Cerebellar cortex (tissue), 1 donor: ENCODE measurements at regions not wholly inside any gene's neighbourhood (a gene's known extent, or its start where the extent isn't known, plus 50 kb on each side); places are given as distances from the start of the nearest gene placed in this dataset.
"Not testable (repeated sequence)": the region's sequence is repeated elsewhere in the genome, so short reads cannot be mapped to it uniquely, and the experiment has no call there.

ENCODE experiments used
- DNase-seq: peaks from one replicate; pipeline ENCODE4 v3.0.0-alpha.2; 2015; ENCODE audit warnings: low spot score

GRCh38 chr19:31885280-31885853, 460.0 kb upstream of the ZNF507 start:
- DNase-seq = no peak

GRCh38 chr19:31890230-31890629, 455.2 kb upstream of the ZNF507 start:
- DNase-seq = no peak

DNA sequence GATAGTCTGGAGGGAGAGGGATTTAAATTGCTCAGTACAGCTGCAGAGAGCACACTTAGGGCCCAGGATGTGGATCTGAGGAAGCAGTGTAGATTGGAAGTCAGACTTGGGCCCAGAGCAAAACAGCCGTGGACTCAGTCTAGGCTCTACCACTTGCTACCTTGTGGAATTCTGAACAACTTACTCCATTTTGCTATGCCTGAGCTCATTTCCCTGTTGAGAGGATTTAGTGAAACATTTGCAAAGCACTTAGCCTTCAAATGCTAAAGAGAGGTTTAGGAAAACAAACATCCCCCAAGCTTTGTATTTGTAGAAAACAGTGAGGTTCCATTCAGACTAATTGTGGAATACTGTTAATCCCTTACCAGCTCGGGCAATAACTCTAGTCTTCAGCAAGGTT, 453.4 kb upstream of the ZNF507 start:
- DNase-seq = no peak

DNA sequence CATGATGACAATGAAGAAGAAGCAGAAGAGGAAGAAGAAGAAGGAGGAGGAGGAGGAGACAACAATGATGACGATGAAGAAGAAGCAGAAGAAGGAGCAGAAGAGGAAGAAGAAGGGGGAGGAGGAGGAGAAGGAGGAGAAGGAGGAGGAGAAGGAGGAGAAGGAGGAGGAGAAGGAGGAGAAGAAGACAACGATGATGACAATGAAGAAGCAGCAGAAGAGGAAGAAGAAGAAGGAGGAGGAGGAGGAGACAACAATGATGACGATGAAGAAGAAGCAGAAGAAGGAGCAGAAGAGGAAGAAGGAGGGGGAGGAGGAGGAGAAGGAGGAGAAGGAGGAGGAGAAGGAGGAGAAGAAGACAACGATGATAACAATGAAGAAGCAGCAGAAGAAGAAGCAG, 451.9 kb upstream of the ZNF507 start:
- not testable (repeated sequence) for DNase-seq

DNA sequence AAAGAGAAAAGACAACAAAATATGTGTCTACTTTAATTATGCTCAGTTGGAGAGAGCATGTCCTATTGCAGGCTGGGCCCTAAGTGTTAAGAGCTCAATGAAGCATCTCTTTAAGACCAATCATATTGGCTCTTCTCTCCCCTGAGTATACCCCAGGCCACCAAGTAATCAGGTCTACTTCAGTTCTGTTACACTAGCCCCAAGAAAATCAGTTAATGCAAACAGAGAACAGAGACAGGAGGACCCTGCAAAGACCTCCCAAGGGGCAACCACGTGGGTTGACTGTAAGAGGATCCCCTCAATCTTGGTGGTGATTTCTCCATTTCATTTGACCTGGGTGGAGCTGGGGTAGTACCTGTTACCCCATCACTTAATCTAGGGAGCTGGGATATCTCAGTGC, 451.0 kb upstream of the ZNF507 start:
- no peak for DNase-seq

GRCh38 chr19:31897292-31897691, 448.1 kb upstream of the ZNF507 start:
- no peak for DNase-seq

DNA sequence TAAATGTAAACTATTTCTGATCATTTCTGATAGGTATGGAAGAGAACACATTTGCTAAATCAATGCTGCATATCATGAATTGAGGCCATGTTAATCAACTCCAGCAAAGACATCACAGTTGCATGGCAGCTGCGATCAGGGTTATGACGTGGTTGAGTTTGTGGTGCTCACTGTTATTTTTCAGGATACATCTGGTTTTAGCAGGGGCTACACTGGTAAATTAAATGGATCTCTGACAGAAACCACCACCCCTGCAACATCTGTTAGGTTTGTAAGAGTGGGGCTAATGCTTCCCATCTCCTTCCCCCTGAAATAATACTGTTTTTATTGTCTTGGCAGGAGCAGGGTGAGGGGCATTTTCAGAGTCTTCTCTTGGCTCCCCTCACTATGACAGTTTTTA, 444.4 kb upstream of the ZNF507 start:
- DNase-seq = no peak

- DNase-seq = no peak
Observed at GRCh38 chr19:31902821-31903220, 442.6 kb upstream of the ZNF507 start.

GRCh38 chr19:31903979-31904378, 441.4 kb upstream of the ZNF507 start:
- no peak for DNase-seq

DNA sequence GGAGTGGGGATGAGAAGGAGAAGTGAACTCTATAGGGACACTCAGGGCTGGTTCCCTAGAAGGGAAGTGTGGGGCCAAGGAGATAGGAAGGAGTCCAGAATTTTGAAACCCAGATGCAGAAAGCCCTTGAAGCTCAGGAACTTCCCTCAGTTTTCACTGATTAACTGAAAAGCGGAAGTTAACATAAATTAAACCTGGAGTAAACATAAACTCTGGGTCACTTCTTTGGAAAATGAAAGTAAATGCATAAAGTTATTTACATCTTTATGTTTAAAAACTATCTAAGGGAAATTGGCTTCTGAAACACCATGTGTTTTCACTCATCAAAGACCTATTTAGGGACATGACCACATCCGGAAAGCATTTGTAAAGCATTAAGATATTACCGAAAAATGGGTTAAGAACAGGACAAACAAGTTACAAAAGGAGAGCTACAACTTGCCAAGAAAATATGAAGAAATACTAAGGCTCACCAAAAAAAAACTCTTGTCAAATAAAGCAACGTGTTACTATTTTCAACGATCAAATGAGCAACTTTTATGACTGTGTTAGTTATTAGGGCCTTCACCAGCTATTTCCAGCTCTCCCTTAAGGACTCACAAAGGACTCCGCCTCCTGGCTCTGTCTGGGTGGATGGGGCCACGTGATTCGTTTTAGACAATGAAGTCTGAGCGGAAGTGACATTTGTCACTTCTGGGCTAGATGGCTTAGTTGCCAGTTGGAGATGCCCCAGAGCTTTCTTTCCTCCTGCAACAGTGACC, 439.1 kb upstream of the ZNF507 start:
- no peak for DNase-seq

DNA sequence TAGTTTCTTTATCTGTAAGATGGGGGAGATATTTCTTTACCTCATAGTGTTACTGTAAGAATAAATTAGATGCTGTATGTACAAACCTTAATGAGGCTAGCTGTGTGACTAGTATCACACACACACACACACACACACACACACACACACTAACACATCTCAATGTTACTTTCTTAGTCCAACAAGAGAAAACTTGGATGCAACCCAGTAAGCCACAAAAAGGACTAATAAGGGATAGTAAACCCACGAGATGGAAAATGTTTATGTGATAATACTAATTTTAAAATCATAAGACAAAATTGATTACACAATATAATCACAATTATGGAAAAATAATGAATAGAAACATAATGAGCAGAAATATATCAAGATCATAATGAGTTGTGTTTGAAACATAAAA, 437.7 kb upstream of the ZNF507 start:
- DNase-seq = no peak

DNA sequence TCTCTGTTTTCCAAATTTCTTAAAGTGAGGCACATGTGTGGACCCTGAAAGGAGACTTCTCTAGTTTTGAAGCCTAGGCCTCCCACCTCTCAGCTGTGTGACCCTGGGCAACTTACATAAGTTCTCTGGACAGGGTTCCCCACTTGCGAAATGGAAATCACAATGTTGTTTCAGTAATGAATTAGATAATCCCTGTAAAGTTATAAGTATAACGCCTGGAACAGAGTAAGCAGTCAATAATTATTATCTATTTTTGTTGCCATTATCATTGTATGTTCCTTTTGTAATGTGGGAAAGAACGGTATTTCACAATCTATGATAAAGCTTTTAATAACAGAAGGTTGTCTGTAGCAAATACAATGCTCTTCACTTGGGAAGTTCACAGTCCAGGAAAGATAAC, 437.3 kb upstream of the ZNF507 start:
- DNase-seq = no peak

- DNase-seq = no peak
Observed at GRCh38 chr19:31908496-31909225, 436.7 kb upstream of the ZNF507 start.

DNA sequence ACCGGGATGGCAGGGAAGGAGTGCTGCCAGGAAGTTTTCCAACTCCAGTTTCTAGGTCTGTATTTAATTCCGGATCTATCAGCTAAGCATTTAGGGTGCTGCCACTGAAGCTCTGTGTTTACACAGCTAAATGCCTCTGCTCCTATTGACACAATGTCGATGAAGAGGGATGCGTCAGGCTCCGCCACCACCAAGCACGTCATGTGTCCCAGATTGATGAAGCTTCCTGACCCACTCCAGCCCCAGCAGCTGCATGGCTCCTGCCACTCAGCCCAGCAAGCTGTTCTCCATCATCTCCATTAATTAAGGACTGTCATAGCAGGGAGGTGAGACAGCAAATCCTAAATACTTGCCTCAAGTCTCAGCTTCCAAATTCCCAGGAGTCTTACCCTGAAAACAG, 435.2 kb upstream of the ZNF507 start:
- DNase-seq = no peak

- no peak for DNase-seq
Observed at GRCh38 chr19:31911577-31911976, 433.8 kb upstream of the ZNF507 start.

DNA sequence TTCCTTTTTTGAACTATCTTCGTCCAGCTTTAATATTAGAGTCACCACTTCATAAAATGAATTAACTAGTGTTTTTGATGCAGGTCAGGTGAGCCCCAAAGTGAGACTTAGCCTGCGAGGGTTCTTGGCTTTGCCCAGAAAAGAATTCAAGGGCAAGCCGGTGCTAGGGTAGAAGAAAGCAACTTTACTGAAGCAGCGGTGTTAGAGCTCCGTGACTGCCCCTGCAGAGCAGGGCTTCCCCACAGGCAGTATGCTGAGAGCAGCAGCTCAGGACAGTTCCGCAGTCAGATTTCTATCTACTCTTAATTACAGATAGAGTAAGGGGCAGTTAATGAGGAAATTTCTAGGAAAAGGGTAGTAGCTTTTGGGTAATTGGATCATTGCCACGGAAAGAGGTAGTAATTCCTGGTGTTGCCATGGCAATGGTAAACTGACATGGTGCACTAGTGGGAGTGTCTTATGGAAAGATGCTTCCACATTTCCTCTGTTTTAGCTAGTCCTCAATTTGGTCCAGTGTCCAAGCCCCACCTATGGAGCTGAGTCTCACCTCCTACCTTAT, 432.2 kb upstream of the ZNF507 start:
- DNase-seq = no peak

DNA sequence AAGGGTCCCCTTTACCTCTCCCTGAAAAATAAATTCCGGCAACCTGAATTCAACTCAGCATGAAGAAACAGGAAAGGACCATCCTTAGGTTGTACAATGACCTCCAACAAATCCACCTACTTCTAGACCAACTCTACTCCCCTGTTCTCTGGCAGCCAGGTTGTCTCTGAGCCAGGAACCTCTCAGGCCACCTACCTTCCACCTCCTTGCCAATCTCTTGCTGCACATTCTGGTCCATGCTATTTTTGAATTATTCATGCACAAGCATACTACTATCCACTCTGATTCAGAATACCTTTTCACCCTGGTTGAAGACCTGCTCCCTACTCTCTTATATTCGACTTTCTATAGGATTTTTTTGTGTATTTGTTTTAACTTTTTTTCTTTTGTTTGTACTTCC, 415.0 kb upstream of the ZNF507 start:
- DNase-seq = no peak

DNA sequence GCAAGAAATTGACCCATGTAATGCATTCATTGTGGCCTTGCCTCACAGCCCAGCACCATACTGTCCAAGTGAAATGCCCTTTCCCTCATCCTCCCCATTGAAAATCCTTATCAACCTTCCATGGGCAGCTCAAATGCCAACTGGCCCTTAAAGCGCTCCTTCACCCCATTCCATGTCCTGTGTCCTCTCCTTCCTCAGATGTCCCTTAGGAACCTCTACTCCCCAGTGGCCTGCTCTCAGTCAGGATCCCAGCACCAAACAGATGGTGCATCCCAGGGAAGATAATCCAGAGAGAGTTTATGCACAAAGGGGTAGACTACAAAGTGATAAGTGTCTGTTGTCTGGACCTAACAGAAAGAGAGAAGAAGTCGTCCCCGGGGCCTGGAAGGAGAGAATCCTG, 407.4 kb upstream of the ZNF507 start:
- DNase-seq = no peak

- no peak for DNase-seq
Observed at GRCh38 chr19:31938675-31939074, 406.7 kb upstream of the ZNF507 start.

DNA sequence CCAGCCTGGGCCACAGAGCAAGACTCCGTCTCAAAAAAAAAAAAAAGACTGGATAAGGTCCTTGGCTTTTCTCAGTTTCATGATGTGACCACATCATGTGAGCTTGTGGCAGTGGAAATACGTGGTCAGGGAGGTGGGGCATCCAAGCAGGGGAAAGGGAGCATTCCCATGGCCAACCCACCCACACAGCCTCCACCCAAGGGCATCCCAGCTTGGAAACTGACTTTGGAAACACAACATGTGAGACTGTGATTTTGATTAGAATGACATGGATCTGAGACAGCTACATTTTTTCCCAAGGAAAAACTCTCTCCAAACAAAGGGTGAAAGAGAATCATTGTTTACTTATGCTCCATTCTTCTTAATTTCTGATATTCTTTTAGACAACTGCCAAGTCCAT, 405.0 kb upstream of the ZNF507 start:
- DNase-seq = no peak

DNA sequence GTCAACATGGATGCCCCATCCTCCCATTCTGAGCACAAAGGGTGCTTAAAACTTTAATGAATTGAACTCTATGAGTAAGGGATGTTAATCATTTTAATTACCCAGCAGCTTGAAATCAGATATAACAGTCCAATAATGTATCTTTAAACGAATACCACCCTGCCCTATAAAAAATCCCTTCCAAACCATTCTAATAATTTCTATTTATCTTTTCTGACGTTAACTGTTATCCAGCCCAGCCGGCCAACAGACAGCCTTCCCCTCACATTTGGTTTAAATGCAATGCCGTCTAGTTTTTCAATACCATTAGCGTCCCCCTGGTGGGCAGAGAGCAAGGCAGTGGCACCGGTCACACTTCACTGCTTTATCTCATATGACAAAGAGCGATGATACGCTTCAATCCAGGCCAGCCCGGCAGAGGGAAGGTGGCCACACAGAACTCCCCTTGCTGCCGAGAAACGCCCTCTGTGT, 402.2 kb upstream of the ZNF507 start:
- DNase-seq = no peak

DNA sequence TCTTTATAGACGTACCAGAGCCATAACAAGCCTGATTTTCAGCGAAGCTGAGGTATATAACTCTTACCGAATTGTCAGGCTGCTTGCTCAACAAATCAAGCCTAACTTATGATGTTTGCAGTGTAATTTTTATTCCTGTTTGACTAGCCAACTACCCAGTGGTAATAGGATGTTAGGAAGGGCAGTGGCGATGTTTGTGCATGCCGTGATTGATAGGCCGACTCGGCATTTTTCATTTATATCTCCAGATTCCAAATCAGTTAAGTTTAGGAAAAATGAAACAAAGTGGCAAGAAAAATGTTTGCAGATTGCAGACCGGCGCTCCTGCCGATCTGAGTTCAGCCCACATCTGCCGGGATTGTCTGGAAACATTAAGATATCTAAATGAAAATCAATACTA, 401.6 kb upstream of the ZNF507 start:
- DNase-seq = no peak

DNA sequence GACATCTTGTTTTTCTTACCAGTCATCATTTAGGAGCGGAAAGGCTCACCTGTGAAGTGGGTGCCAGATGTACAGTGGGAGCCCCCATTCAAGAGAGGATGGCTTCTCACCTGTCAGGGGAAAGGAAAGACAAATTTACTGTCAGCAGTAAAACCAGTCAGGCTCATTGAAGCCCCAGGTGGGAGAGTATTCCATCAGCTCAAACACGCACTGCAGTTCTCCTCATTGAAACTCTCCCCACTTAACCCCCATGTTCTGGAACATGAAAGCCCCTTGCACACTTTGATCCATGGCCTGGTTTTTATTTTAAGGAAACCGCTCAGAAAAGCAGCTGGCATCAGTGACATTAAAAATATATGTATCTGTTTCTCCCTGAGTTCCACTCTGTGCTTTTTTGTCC, 401.1 kb upstream of the ZNF507 start:
- no peak for DNase-seq
